Activated T-helper 1 cell treated with anti-CD3 and anti-CD28 coated beads, Interleukin-12 subunit alpha, Interleukin-12 subunit beta, Interleukin-2, Interleukin-4 antibody, amounts not matched to agents 30 ng/mL and 10 ng/mL and 1 ng/mL, durations not matched to agents 14 hours and 24 hours and 36 hours (primary cell): ENCODE measurements at regions not wholly inside any gene's neighbourhood (a gene's known extent, or its start where the extent isn't known, plus 50 kb on each side); places are given as distances from the start of the nearest gene placed in this dataset.

Experiments
- DNase-seq: peaks from one replicate; pipeline ENCODE4 v3.0.0; 2021; ENCODE audit warnings: low spot score
- H3K27ac Mint-ChIP-seq: one replicate; pipeline ENCODE4 v1.8.0; 2021; ENCODE audit warnings: mild to moderate bottlenecking, mixed read lengths
- H3K27me3 Mint-ChIP-seq: one replicate; pipeline ENCODE4 v1.8.0; 2022; ENCODE audit warnings: mild to moderate bottlenecking, moderate library complexity, mixed read lengths; ENCODE audit not compliant: insufficient read depth
- H3K36me3 Mint-ChIP-seq: one replicate; pipeline ENCODE4 v1.8.0; 2021; ENCODE audit warnings: low read depth, mixed read lengths
- H3K4me1 Mint-ChIP-seq: one replicate; pipeline ENCODE4 v1.8.0; 2021; ENCODE audit warnings: low read depth, mixed read lengths
- H3K4me3 Mint-ChIP-seq: one replicate; pipeline ENCODE4 v1.8.0; 2021; ENCODE audit warnings: mild to moderate bottlenecking, moderate library complexity, mixed read lengths
- H3K9me3 Mint-ChIP-seq: one replicate; pipeline ENCODE4 v1.8.0; 2021; ENCODE audit warnings: mixed read lengths
- intact Hi-C: fragments of 100-400 bp; cut with micrococcal nuclease; formaldehyde crosslinking; loops from one replicate; pipeline ENCODE4 v1.15.1; 2024

DNA sequence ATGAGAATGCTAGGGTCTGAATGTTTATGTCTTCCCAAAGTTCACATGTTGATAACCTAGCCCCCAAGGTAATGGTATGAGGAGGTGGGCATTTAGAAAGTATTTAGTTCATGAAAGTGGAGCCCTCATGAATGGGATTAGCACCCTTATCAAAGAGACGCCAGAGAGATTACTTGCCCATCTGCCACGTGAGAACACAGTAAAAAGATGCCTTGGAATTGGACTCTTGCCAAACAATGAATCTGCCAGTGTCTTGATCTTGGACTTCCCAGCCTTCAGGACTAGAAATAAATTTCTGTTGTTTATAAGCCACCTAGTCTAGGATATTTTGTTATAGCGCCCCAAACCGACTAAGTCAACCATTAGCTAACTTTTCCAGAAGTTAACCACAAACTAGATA, 92.0 kb upstream of the SLC38A4 start:
- Mint-ChIP-seq H3K4me1 (no peaks in the 10 kb centered on the region), H3K4me3 (no peak overlapping the region), H3K9me3 (no peaks in the 10 kb centered on the region), H3K27ac (no peak overlapping the region), H3K27me3 (peaks cover 8% of the 10 kb centered on the region), H3K36me3 (no peaks in the 10 kb centered on the region)
- intact Hi-C loops = no loop called here
- DNase-seq = no peak

DNA sequence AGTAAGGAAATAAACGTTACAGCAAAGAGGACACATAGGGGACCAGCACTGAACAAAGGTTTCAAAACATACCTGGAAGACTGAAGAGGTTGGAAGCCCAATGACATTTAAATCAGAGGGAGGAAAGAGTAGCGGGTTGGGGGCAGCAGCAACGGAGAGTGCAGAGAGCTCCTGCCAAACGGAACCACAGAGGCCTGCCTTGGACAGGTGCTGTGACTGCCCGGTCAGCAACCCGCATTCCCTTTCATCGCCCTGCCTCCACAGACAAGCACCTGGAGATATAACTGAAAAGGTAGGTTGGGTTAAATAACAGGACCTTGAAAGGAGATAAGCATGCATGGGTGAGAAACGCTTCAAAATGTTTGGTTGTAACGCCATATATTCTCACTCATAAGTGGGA, 92.8 kb upstream of the SLC38A4 start:
- H3K4me3 Mint-ChIP-seq = no peak overlapping the region
- no peak overlapping the region for H3K27ac Mint-ChIP-seq
- intact Hi-C loops = no loop called here
- H3K36me3 Mint-ChIP-seq = no peaks in the 10 kb centered on the region
- no peak for DNase-seq
- H3K9me3 Mint-ChIP-seq = no peaks in the 10 kb centered on the region
- peaks cover 11% of the 10 kb centered on the region for H3K27me3 Mint-ChIP-seq
- H3K4me1 Mint-ChIP-seq = no peaks in the 10 kb centered on the region

DNA sequence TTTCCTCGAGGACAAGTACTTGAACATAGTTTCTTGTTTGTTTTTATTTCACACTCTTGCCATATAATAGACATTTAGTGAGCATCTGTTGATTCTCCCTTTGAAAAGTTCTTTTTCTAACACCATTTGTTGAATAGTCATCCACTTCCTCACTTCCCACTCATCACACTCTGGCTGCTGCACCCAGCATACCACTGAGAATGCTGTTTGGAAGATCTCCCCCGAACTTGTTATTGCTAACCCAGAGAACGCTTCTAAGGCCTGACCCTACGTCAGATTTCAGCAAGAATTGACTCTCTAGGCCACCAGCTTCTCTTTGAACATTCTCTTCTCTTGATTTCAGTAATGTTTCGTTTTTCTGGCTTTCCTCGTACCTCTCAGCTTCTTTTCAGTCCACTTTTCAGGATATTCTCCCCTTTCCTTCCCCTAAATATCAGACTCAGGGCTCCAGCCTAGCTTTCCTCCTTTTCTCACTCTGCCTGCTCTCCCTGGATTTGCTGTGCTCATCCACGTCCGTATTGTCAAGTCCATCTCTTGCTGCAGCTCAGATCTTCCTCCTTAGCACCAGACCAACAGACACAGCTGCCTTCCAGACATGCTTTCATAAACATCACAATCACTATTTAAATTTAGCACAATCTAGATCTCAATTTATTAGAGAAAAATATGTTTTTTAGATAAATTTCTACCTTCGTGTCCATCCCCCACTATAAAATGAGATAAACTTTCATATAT, 94.0 kb upstream of the SLC38A4 start:
- intact Hi-C loops = no loop called here
- DNase-seq = no peak
- Mint-ChIP-seq H3K36me3 (no peaks in the 10 kb centered on the region), H3K9me3 (no peaks in the 10 kb centered on the region), H3K4me1 (no peaks in the 10 kb centered on the region), H3K4me3 (no peak overlapping the region), H3K27me3 (peaks cover 7% of the 10 kb centered on the region), H3K27ac (no peak overlapping the region)

DNA sequence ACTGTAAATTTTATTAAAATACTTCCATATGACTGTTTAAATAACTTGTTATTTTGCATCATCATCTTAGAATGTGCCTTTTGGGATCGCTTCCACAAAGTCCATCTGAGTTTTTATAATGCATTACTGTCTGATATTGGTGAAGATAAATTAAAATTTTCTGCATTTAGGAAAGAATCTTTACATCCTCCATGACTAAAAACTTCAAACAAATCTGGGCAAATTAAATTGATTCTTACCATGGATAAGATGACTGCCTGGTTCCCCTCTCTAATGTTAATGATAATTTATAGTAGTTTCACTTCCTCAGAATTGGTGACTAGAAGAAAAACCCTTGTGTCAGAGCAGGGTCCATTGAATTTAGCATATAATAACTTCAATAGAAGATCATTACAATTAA, 94.7 kb upstream of the SLC38A4 start:
- no peaks in the 10 kb centered on the region for H3K36me3 Mint-ChIP-seq
- H3K4me1 Mint-ChIP-seq = no peaks in the 10 kb centered on the region
- no peak overlapping the region for H3K4me3 Mint-ChIP-seq
- no peak overlapping the region for H3K27ac Mint-ChIP-seq
- DNase-seq = no peak
- no peaks in the 10 kb centered on the region for H3K9me3 Mint-ChIP-seq
- H3K27me3 Mint-ChIP-seq = peaks cover 7% of the 10 kb centered on the region
- intact Hi-C loops = no loop called here

DNA sequence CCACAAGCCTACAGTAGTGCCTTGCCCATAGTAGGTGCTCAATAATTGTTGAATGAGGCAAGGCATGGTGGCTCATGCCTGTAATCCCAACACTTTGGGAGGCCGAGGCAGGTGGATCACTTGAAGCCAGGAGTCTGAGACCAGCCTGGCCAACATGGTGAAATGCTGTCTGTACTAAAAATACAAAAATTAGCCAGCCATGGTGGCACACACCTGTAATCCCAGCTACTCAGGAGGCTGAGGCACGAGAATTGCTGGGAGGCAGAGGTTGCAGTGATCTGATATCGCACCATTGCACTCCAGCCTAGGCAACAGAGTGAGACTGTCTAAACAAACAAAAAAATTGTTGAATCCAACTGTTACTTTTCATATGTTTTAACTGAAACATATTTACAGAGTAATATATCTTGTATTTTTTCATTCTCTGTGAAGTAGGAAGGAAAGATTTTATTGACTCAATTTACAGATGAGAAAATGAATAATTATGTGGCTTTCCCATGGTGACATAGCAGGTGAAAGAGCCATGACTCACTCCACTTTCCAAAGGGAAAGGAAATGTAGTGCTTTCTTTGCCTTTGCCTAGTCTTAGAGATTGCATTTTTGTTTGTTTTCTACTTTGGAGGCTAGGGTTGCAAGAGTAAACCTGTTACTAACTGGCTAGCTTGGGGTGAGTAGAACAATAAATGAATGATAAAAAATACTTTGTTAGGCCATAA, 95.4 kb upstream of the SLC38A4 start:
- Mint-ChIP-seq H3K27ac (no peak overlapping the region), H3K27me3 (peaks cover 7% of the 10 kb centered on the region), H3K4me1 (no peaks in the 10 kb centered on the region), H3K36me3 (no peaks in the 10 kb centered on the region), H3K9me3 (no peaks in the 10 kb centered on the region), H3K4me3 (no peak overlapping the region)
- DNase-seq = no peak
- intact Hi-C loops = no loop called here

DNA sequence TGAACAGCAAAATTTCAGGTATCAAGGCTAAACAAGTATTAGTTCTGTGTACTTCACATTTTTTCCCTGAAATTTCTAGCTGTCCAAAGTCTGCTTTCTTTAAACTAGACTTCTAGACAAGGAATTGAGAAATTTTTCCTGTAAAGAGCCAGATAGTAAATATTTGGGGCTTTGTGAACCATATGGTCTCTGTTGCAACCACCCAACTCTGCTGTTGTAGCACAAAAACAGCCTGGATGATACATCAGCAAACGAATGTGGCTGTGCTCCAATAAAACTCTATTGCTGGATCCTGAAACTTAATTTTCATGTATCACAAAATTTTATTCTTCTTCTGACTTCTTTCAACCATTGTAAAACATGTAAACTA, 96.0 kb upstream of the SLC38A4 start:
- H3K27ac Mint-ChIP-seq = no peak overlapping the region
- DNase-seq = no peak
- intact Hi-C loops = no loop called here
- no peak overlapping the region for H3K4me3 Mint-ChIP-seq
- no peaks in the 10 kb centered on the region for H3K9me3 Mint-ChIP-seq
- H3K36me3 Mint-ChIP-seq = no peaks in the 10 kb centered on the region
- H3K4me1 Mint-ChIP-seq = no peaks in the 10 kb centered on the region
- H3K27me3 Mint-ChIP-seq = peaks cover 7% of the 10 kb centered on the region

DNA sequence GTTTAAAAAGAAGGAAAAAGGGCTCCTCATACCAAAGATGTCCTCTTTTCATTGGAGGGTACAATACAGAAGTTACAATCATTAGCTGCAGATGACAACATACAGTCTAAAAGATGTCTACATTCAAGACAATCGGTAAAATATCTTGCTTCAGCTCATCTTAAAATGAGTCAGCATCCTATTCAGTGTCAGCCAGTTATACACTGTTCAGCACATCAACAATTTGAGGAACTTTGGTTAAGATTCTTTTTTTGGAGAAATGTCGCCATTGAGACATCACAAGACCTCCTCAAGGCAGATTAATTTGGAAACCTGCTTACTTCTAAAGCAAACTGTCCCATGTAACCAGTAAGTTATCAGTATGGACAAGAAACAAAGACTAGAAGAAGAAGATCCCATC, 100.7 kb upstream of the SLC38A4 start:
- Mint-ChIP-seq H3K36me3 (no peaks in the 10 kb centered on the region), H3K4me3 (no peak overlapping the region), H3K4me1 (no peaks in the 10 kb centered on the region), H3K27ac (no peak overlapping the region), H3K9me3 (no peaks in the 10 kb centered on the region), H3K27me3 (peaks cover 7% of the 10 kb centered on the region)
- DNase-seq = no peak
- intact Hi-C loops = no loop called here

DNA sequence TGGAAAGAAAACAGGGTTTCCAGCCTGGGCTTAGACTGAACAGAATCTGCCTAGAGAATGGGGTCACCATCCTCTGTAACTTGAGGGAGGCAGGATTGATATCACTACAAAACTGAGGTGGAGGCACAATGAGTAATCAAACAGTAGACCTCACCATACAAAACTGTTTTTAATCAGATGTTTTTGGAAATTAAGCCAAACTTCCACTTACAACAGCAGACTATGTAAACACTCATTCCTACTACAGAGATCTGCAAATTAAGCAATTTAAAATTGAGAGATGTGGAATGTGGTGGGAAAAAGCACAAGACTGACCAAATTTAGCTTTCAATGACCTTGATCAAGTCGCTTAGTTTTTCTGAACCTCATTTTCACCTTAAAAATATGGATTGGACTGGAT, 104.3 kb upstream of the SLC38A4 start:
- no peaks in the 10 kb centered on the region for H3K9me3 Mint-ChIP-seq
- H3K36me3 Mint-ChIP-seq = no peaks in the 10 kb centered on the region
- no peaks in the 10 kb centered on the region for H3K4me1 Mint-ChIP-seq
- no peak overlapping the region for H3K4me3 Mint-ChIP-seq
- peaks cover 14% of the 10 kb centered on the region for H3K27me3 Mint-ChIP-seq
- H3K27ac Mint-ChIP-seq = no peak overlapping the region
- DNase-seq = no peak
- intact Hi-C loops = loop anchor here (5.0 kb wide), 1 partner anchor 253 kb away; no protein-coding TSS in a partner anchor

DNA sequence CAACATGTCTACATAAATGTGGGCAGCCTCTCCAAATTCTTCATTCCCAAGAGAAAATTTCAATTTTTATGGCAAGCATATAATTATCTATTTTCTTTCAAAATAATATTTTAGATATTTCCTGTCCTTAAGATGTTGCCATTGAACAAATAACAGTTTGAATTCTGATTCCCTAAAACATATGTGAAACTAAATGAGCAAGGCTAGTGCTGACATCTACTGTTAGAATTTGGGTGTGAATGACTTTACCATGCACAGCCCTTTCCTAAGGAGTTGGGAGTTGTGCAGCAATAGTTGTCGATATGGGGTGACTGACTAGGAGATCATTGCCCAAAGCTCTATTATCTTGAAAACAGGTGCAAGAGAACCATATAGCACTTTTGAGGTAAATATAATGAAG, 108.2 kb upstream of the SLC38A4 start:
- intact Hi-C loops = loop anchor here (1.0 to 5.0 kb wide), 3 partner anchors 257 to 861 kb away; no protein-coding TSS in a partner anchor

DNA sequence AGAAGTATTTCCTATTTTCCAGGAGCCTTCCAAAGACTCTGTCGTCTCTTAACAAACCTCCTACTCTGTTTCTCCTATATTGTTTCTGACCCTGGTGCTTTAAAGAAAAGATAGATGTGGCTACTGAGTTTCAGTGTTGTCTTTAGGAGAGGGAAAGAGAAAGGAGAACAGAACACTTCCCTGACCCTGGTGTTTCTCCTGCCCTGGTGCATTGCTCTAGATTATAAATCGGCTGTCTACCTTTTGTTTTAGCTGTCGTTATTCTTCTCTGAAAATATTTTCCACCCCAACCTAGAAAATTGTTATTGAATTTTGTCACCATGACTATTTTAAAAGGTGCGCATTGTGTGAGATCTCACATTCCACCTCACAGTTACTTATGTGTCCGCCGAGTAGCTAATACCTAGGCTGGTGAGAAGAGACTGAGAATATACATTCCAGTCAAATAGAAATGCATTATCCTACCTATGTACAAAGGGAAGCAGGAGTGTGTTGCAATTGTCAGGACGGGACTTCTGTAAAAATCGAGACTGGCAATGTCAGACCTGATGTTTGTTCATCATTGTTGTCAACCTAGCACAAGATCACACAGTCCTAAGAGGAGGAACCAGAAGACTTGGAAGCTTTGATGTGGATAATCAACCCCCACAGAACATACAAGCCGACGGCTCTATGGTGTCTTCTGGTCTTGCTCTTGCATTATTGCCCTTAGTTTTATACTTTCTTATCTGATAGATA, 108.7 kb upstream of the SLC38A4 start:
- Mint-ChIP-seq H3K36me3 (no peaks in the 10 kb centered on the region), H3K27ac (no peak overlapping the region)
- intact Hi-C loops = loop anchor here (1.0 to 5.0 kb wide), 3 partner anchors 257 to 862 kb away; no protein-coding TSS in a partner anchor

More for the DNA sequence above, 108.2 kb upstream of the SLC38A4 start:
- H3K4me3 Mint-ChIP-seq = no peak overlapping the region
- H3K36me3 Mint-ChIP-seq = no peaks in the 10 kb centered on the region
- H3K27me3 Mint-ChIP-seq = peaks cover 25% of the 10 kb centered on the region
- no peak overlapping the region for H3K27ac Mint-ChIP-seq
- no peaks in the 10 kb centered on the region for H3K9me3 Mint-ChIP-seq
- no peak for DNase-seq
- H3K4me1 Mint-ChIP-seq = no peaks in the 10 kb centered on the region

DNA sequence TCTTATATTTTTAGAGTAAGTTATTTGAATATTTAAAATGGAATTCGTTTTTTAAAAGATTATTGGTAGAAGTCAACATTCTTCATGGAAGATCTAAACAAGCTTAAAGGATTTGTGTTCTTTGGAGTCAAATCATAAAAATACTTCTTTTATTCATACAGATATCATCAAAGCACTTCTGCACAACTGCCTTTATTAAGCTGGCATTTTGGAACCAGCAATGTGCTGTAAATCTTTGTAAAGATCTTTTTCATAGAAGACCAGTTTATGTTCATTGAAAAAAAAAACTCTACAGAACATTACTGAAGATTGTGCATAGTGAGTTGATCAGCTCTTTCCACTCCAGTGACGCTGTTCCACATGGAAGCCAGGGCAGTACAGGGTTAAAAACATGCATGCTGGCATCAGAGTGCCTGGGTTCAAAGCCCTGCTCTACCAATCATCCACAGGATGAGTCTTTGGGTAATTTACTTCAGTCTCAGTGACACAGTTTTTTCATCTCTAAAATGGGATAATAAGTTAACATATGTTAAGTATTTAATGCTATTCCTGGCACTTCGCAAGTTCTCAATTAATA, 109.6 kb upstream of the SLC38A4 start:
- intact Hi-C loops = loop anchor here (2.0 kb wide), 1 partner anchor 863 kb away; no protein-coding TSS in a partner anchor
- no peaks in the 10 kb centered on the region for H3K36me3 Mint-ChIP-seq
- no peak overlapping the region for H3K27ac Mint-ChIP-seq
- DNase-seq = no peak
- H3K27me3 Mint-ChIP-seq = peaks cover 23% of the 10 kb centered on the region
- no peaks in the 10 kb centered on the region for H3K9me3 Mint-ChIP-seq
- H3K4me3 Mint-ChIP-seq = no peak overlapping the region
- H3K4me1 Mint-ChIP-seq = no peaks in the 10 kb centered on the region

More for the DNA sequence above, 108.7 kb upstream of the SLC38A4 start:
- DNase-seq = no peak
- Mint-ChIP-seq H3K27me3 (peaks cover 25% of the 10 kb centered on the region), H3K9me3 (no peaks in the 10 kb centered on the region), H3K4me1 (no peaks in the 10 kb centered on the region), H3K4me3 (no peak overlapping the region)

DNA sequence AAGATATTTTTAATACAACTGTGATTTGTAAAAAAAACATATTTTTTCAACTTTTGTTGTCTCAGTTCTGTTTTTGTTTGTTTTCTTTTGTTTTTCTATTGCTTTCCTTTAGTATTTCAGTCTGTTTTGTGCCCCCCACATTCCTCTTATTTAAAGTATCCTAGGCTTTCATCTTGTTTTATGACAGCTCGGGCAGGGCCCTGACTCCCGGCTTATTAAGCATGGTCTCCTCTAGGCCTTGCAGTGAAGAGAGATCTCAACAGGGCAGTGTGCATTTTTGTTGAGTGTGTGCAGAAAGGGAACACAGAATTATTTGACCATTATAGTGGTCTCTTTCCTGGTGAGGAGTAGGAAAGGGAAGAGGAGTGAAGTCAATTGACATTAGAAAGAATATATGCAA, 110.2 kb upstream of the SLC38A4 start:
- Mint-ChIP-seq H3K4me3 (no peak overlapping the region), H3K36me3 (no peaks in the 10 kb centered on the region), H3K9me3 (no peaks in the 10 kb centered on the region), H3K4me1 (no peaks in the 10 kb centered on the region), H3K27me3 (peaks cover 23% of the 10 kb centered on the region), H3K27ac (no peak overlapping the region)
- intact Hi-C loops = no loop called here
- no peak for DNase-seq
